H1 (cell line): ENCODE measurements at regions not wholly inside any gene's neighbourhood (a gene's known extent, or its start where the extent isn't known, plus 50 kb on each side); places are given as distances from the start of the nearest gene placed in this dataset.

ENCODE experiments used
- CTCF ChIA-PET: fragments of 300-600 bp; sonication (Branson Sonifier 250); formaldehyde crosslinking; loops from one replicate; lab custom pipeline; 2021; ENCODE audit not compliant: partially characterized antibody; lab: Charles Lee
- POLR2A ChIA-PET: fragments of 300-600 bp; sonication (Branson Sonifier 250); formaldehyde crosslinking; loops from one replicate; lab custom pipeline; 2021; ENCODE audit warnings: inconsistent platforms; ENCODE audit not compliant: partially characterized antibody; lab: Charles Lee
- DNase-seq, 2 experiments: peaks; one replicate each; pipeline versions ENCODE4 v3.0.0 to v3.0.0-alpha.2; 2010 to 2022; ENCODE audit warnings: low spot score in 2 of 2, low read depth in 1 of 2, mixed read lengths in 1 of 2
- FAIRE-seq: peaks from 2 replicates; lab custom pipeline; 2011; peaks lifted over from hg19 to GRCh38; lab: Jason Lieb, UNC
- H2AFZ ChIP-seq: 2 replicates; pipeline ENCODE4 v1.8.1; 2012; ENCODE audit warnings: low read length, inconsistent platforms
- H2AK5ac ChIP-seq: 2 replicates; pipeline ENCODE4 v1.6.1; 2013; ENCODE audit warnings: low read depth, low read length
- H2BK120ac ChIP-seq: replicated peaks from 2 replicates; pipeline ENCODE3; 2013; ENCODE audit warnings: low read depth, low read length, inconsistent platforms
- H2BK12ac ChIP-seq: 2 replicates; pipeline ENCODE4 v1.6.1; 2013; ENCODE audit warnings: low read depth, low read length
- H2BK15ac ChIP-seq: 2 replicates; pipeline ENCODE4 v1.6.1; 2013; ENCODE audit warnings: low read length
- H2BK20ac ChIP-seq: 2 replicates; pipeline ENCODE4 v1.6.1; 2013; ENCODE audit warnings: low read length
- H2BK5ac ChIP-seq: 2 replicates; pipeline ENCODE4 v1.6.1; 2013; ENCODE audit warnings: low read depth, low read length
- H3K14ac ChIP-seq: 2 replicates; pipeline ENCODE4 v1.6.1; 2013; ENCODE audit warnings: inconsistent platforms; ENCODE audit not compliant: insufficient read length
- H3K18ac ChIP-seq: 2 replicates; pipeline ENCODE4 v1.6.1; 2013; ENCODE audit warnings: low read length; ENCODE audit errors: extremely low read depth
- H3K23ac ChIP-seq: 2 replicates; pipeline ENCODE4 v1.6.1; 2013; ENCODE audit warnings: inconsistent platforms; ENCODE audit not compliant: insufficient read length
- H3K23me2 ChIP-seq: 2 replicates; pipeline ENCODE4 v1.6.1; 2013; ENCODE audit warnings: low read depth, low read length
- H3K27ac ChIP-seq: 2 replicates; pipeline ENCODE4 v1.6.1; 2011; ENCODE audit warnings: low read depth, low read length, inconsistent platforms
- H3K27me3 ChIP-seq, 4 experiments: replicated peaks in 1 of 4; 1 replicate in 1 of 4; 2 replicates in 3 of 4; pipeline versions ENCODE4 v1.6.1 to v1.8.1; 2011 to 2013; ENCODE audit warnings: low read length in 3 of 4, mild to moderate bottlenecking in 3 of 4, inconsistent platforms in 2 of 4, mixed read lengths in 2 of 4, moderate library complexity in 1 of 4; ENCODE audit not compliant: control insufficient read depth in 3 of 4, insufficient read depth in 3 of 4; ENCODE audit errors: extremely low read depth in 1 of 4
- H3K36me3 ChIP-seq, 4 experiments: 2 replicates each; pipeline versions ENCODE4 v1.6.1 to v1.8.1; 2011 to 2013; ENCODE audit warnings: mild to moderate bottlenecking in 4 of 4, low read length in 3 of 4, moderate library complexity in 2 of 4, control low read depth in 1 of 4, inconsistent platforms in 1 of 4; ENCODE audit not compliant: insufficient read depth in 4 of 4, control insufficient read depth in 2 of 4
- H3K4ac ChIP-seq: replicated peaks from 2 replicates; pipeline ENCODE3; 2013; ENCODE audit warnings: low read length, low read depth, mixed read lengths, inconsistent platforms; ENCODE audit not compliant: insufficient read length
- H3K4me1 ChIP-seq, 4 experiments: replicated peaks in 1 of 4; 1 replicate in 1 of 4; 2 replicates in 3 of 4; pipeline versions ENCODE4 v1.6.1 to v1.8.1; 2011 to 2013; ENCODE audit warnings: low read length in 3 of 4, inconsistent platforms in 2 of 4, mixed read lengths in 1 of 4; ENCODE audit not compliant: insufficient read depth in 4 of 4, control insufficient read depth in 3 of 4
- H3K4me2 ChIP-seq, 2 experiments: 2 replicates each; pipeline versions ENCODE4 v1.6.1 to v1.8.1; 2011 to 2013; ENCODE audit warnings: low read depth in 2 of 2, low read length in 2 of 2, control low read depth in 1 of 2, inconsistent platforms in 1 of 2, mild to moderate bottlenecking in 1 of 2; ENCODE audit not compliant: insufficient read depth in 1 of 2
- H3K4me3 ChIP-seq, 4 experiments: fragments of 200-600, 300-600 bp in 1 of 4; sonication (generic), shearing (Covaris generic), sonication (Bioruptor Twin) in 1 of 4; 2 replicates each; pipeline versions ENCODE4 v1.5.1 to v1.8.1; 2011 to 2016; ENCODE audit warnings: low read length in 4 of 4, low read depth in 3 of 4, control low read depth in 2 of 4, inconsistent platforms in 2 of 4, mild to moderate bottlenecking in 2 of 4, mixed read lengths in 1 of 4, moderate library complexity in 1 of 4; ENCODE audit not compliant: insufficient read depth in 2 of 4; ENCODE audit errors: extremely low read depth in 1 of 4
- H3K56ac ChIP-seq: replicated peaks from 2 replicates; pipeline ENCODE3; 2013; ENCODE audit warnings: low read depth, mild to moderate bottlenecking, mixed read lengths, low read length, inconsistent platforms; ENCODE audit not compliant: insufficient read length
- H3K79me1 ChIP-seq: 2 replicates; pipeline ENCODE4 v1.6.1; 2013; ENCODE audit warnings: low read depth, low read length, control low read depth
- H3K79me2 ChIP-seq, 2 experiments: 2 replicates each; pipeline versions ENCODE4 v1.6.1 to v1.8.1; 2012 to 2013; ENCODE audit warnings: low read length in 2 of 2, mild to moderate bottlenecking in 2 of 2, inconsistent platforms in 1 of 2; ENCODE audit not compliant: insufficient read depth in 2 of 2, control insufficient read depth in 1 of 2
- H3K9ac ChIP-seq, 4 experiments: replicated peaks in 1 of 4; 1 replicate in 1 of 4; 2 replicates in 3 of 4; pipeline versions ENCODE4 v1.6.1 to v1.8.1; 2011 to 2013; ENCODE audit warnings: low read depth in 3 of 4, low read length in 3 of 4, control low read depth in 2 of 4, mild to moderate bottlenecking in 2 of 4, moderate library complexity in 2 of 4, inconsistent platforms in 1 of 4; ENCODE audit errors: extremely low read depth in 1 of 4
- H3K9me3 ChIP-seq, 2 experiments: 2 replicates each; pipeline versions ENCODE4 v1.6.1 to v1.8.1; 2012 to 2013; ENCODE audit warnings: mild to moderate bottlenecking in 2 of 2, moderate library complexity in 2 of 2, control low read depth in 1 of 2, inconsistent platforms in 1 of 2, low read depth in 1 of 2, low read length in 1 of 2, mixed read lengths in 1 of 2; ENCODE audit not compliant: insufficient read depth in 2 of 2
- H4K20me1 ChIP-seq, 2 experiments: replicated peaks in 1 of 2; 2 replicates each; pipeline versions ENCODE3 to v1.8.1; 2011 to 2013; ENCODE audit warnings: inconsistent platforms in 2 of 2, low read length in 2 of 2, mild to moderate bottlenecking in 1 of 2; ENCODE audit not compliant: insufficient read depth in 2 of 2, control insufficient read depth in 1 of 2
- H4K5ac ChIP-seq: 2 replicates; pipeline ENCODE4 v1.6.1; 2013; ENCODE audit warnings: low read length, low read depth, mixed read lengths, inconsistent platforms; ENCODE audit not compliant: insufficient read length
- H4K8ac ChIP-seq: 2 replicates; pipeline ENCODE4 v1.8.0; 2013; ENCODE audit warnings: mild to moderate bottlenecking, moderate library complexity, low read length, inconsistent platforms; ENCODE audit not compliant: insufficient read depth; ENCODE audit errors: extremely low read depth
- H4K91ac ChIP-seq: replicated peaks from 2 replicates; pipeline ENCODE3; 2013; ENCODE audit warnings: low read length, mixed read lengths, inconsistent platforms; ENCODE audit not compliant: insufficient read length
- CBX5 ChIP-seq: fragments of 300-800, 300-1000 bp; sonication (generic); IDR thresholded peaks from 2 replicates; pipeline ENCODE4 v1.7.1; 2016; ENCODE audit warnings: antibody characterized with exemption, low read length, low read depth
- CHD1 ChIP-seq: IDR thresholded peaks from 2 replicates; pipeline ENCODE4 v1.6.1; 2012; ENCODE audit warnings: low read depth, low read length, improper control_type of control experiment
- GTF2F1 ChIP-seq: IDR thresholded peaks from 2 replicates; pipeline ENCODE4 v1.6.1; 2012; ENCODE audit warnings: low read depth, low read length, improper control_type of control experiment, borderline replicate concordance
- KDM4A ChIP-seq: IDR thresholded peaks from one replicate; pipeline ENCODE4 v1.7.1; 2012; ENCODE audit warnings: low read depth, mild to moderate bottlenecking, moderate library complexity, low read length, inconsistent platforms; ENCODE audit not compliant: severe bottlenecking
- NANOG ChIP-seq: IDR thresholded peaks from 2 replicates; pipeline ENCODE4 v1.6.1; 2011; ENCODE audit warnings: low read length, low read depth, mild to moderate bottlenecking, inconsistent platforms; ENCODE audit not compliant: insufficient read depth, poor library complexity, severe bottlenecking
- POLR2AphosphoS5 ChIP-seq: IDR thresholded peaks from 2 replicates; pipeline ENCODE4 v1.6.1; 2011; ENCODE audit warnings: low read depth, low read length
- ZNF274 ChIP-seq: IDR thresholded peaks from 2 replicates; pipeline ENCODE4 v1.7.0; 2012; ENCODE audit warnings: low read length, borderline replicate concordance; ENCODE audit errors: extremely low read depth
- WGBS, 2 experiments: shearing (Covaris generic) in 1 of 2; methylation state at CpG; one replicate each; pipeline versions ENCODE4 v1.1.6 to v1.1.7; 2013 to 2015; ENCODE audit warnings: low lambda C conversion rate in 2 of 2, mixed read lengths in 2 of 2, inconsistent platforms in 1 of 2, low coverage in 1 of 2, missing lambda C conversion rate in 1 of 2; ENCODE audit not compliant: insufficient replicate concordance in 2 of 2, insufficient coverage in 1 of 2, insufficient read length in 1 of 2; ENCODE audit errors: extremely low coverage in 1 of 2, missing lambda C conversion rate in 1 of 2; 5-methylcytosine and 5-hydroxymethylcytosine counted together
- TF ChIP-seq, protein P1 (sequence below): IDR thresholded peaks from 2 replicates; pipeline ENCODE4 v1.6.1; 2011; ENCODE audit warnings: low read length, improper control_type of control experiment
- TF ChIP-seq, protein P2 (sequence below): IDR thresholded peaks from 2 replicates; pipeline ENCODE4 v1.6.1; 2012; ENCODE audit warnings: inconsistent platforms

DNA sequence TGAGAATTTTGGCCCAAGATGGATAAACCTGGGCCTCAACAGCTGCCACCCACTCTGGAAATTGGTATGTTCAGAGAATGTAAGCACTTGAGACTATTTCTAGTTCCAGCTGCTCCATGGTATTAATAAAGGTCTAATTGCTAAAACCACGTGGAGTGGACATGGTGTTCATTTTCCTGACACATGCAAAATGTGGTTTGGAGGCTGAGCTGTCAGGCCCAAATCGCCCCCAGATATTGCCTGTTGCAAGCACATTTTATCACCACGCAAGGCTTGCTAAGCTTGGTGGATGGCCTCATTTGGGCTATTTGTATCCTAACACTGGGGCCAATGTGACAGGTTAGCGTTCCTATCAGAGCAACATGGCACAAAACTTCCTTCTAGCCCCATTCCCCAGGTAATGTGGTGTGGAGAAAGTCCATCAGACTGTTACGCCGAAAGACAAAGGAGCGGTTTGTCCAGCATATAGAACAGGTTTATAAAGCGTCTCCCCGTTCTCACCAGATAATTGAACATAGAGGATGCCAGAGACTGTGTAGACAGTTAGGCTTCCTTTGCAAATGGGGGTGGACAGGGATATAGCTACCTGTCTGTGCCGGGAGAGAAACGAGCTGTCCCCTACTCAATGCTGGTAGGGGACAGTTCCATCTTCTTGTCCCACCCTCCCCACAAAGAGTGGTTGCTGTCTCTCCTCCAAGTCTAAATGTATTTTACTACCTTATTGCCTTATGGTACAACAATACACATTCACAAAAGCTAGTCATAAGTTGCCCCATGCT is 78.0 kb upstream of the ANKRD1 start:
- ChIA-PET CTCF (interaction anchor here (0.8 to 3.7 kb wide), 8 partner anchors 10 to 252 kb away, joined by 3 to 18 read pairs (median 4); no protein-coding TSS in a partner anchor), POLR2A (no interaction called here)
- no peak overlapping the region for H2BK12ac ChIP-seq
- H4K20me1 ChIP-seq, result no peaks in the 10 kb centered on the region
- no peak overlapping the region for H3K27ac ChIP-seq
- peaks cover 0 to 2% (median under 1%) of the 10 kb centered on the region in 4 experiments; a peak in 2 of 7 replicates for H3K27me3 ChIP-seq
- no peak overlapping the region for H2AK5ac ChIP-seq
- no peak overlapping the region for H3K14ac ChIP-seq
- H3K18ac ChIP-seq, result no peak overlapping the region
- DNase-seq (no peak), FAIRE-seq (no peak)
- no peak overlapping the region for H3K56ac ChIP-seq
- no peak overlapping the region for H4K5ac ChIP-seq
- H3K4me3 ChIP-seq, result no peak overlapping the region
- no peaks in the 10 kb centered on the region for H3K79me1 ChIP-seq
- H4K8ac ChIP-seq, result no peak overlapping the region
- no peaks in the 10 kb centered on the region for H3K36me3 ChIP-seq
- no peak overlapping the region for H3K4ac ChIP-seq
- H2AFZ ChIP-seq, result no peak overlapping the region
- H2BK120ac ChIP-seq, result no peak overlapping the region
- no peaks in the 10 kb centered on the region for H3K23me2 ChIP-seq
- H3K9ac ChIP-seq, result no peak overlapping the region
- no peak overlapping the region for H2BK5ac ChIP-seq
- no peak overlapping the region for H2BK15ac ChIP-seq
- H4K91ac ChIP-seq, result no peak overlapping the region
- H3K4me2 ChIP-seq, result no peak overlapping the region
- 91% methylated on average over 11 of the region's 11 CpGs; no CpG with 5 or more reads in 1 of the 2 experiments for WGBS, 2 experiments
- no peaks in the 10 kb centered on the region for H3K79me2 ChIP-seq
- H3K4me1 ChIP-seq, result no peaks in the 10 kb centered on the region
- H3K9me3 ChIP-seq, result no peaks in the 10 kb centered on the region; a peak in 1 of 4 replicates
- no peak overlapping the region for H3K23ac ChIP-seq
- H2BK20ac ChIP-seq, result no peak overlapping the region
- TF ChIP-seq CHD1 (no peak), POLR2AphosphoS5 (no peak), ZNF274 (no peak), KDM4A (no peak), CBX5 (no peak), NANOG (no peak), GTF2F1 (no peak)
- TF ChIP-seq, protein P1, sequence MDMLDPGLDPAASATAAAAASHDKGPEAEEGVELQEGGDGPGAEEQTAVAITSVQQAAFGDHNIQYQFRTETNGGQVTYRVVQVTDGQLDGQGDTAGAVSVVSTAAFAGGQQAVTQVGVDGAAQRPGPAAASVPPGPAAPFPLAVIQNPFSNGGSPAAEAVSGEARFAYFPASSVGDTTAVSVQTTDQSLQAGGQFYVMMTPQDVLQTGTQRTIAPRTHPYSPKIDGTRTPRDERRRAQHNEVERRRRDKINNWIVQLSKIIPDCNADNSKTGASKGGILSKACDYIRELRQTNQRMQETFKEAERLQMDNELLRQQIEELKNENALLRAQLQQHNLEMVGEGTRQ, result no peak
- TF ChIP-seq, protein P2, sequence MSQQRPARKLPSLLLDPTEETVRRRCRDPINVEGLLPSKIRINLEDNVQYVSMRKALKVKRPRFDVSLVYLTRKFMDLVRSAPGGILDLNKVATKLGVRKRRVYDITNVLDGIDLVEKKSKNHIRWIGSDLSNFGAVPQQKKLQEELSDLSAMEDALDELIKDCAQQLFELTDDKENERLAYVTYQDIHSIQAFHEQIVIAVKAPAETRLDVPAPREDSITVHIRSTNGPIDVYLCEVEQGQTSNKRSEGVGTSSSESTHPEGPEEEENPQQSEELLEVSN, result no peak
